Vagina (tissue), 2 donors: ENCODE measurements at regions not wholly inside any gene's neighbourhood (a gene's known extent, or its start where the extent isn't known, plus 50 kb on each side); places are given as distances from the start of the nearest gene placed in this dataset.

Experiments
- CTCF ChIP-seq, 3 experiments: fragments of 450-650 bp in 2 of 3; fragments of 200-600 bp in 1 of 3; sonication (generic) in 1 of 3; IDR thresholded peaks; one replicate each; pipeline ENCODE4 v1.5.1; 2017 to 2019; ENCODE audit warnings: antibody characterized with exemption in 3 of 3, mild to moderate bottlenecking in 2 of 3, moderate library complexity in 2 of 3
- POLR2A ChIP-seq, 2 donors: fragments of 450-650 bp; IDR thresholded peaks; one replicate each; pipeline ENCODE4 v1.6.1; 2017; ENCODE audit warnings: antibody characterized with exemption in 2 of 2, mild to moderate bottlenecking in 2 of 2, moderate library complexity in 2 of 2

GRCh38 chr11:109040303-109040702 lies 375.4 kb downstream of the DDX10 start:
- TF ChIP-seq POLR2A (IDR thresholded peaks at IDR 0.05) (no peak), CTCF (IDR thresholded peaks at IDR 0.05) (no peak)
